Endothelial cell of umbilical vein (primary cell): ENCODE measurements at regions not wholly inside any gene's neighbourhood (a gene's known extent, or its start where the extent isn't known, plus 50 kb on each side); places are given as distances from the start of the nearest gene placed in this dataset.

Experiments used
- BruUV-seq: library from RNA; stranded (reverse); fragments of 400-500 nt; replicated peaks from 2 replicates; lab custom pipeline; 2021; lab: Mats Ljungman, UMichigan
- CTCF ChIA-PET: fragments of 300-600, 350-600 bp; sonication (Branson Sonifier 250); formaldehyde crosslinking; loops from one replicate; lab custom pipeline; 2021; ENCODE audit warnings: antibody characterized with exemption, inconsistent platforms; lab: Charles Lee
- POLR2A ChIA-PET: fragments of 300-600, 350-600 bp; sonication (Branson Sonifier 250); formaldehyde crosslinking; loops from one replicate; lab custom pipeline; 2021; ENCODE audit warnings: antibody characterized with exemption, inconsistent platforms; lab: Charles Lee
- DNase-seq: peaks from one replicate; pipeline ENCODE4 v3.0.0-alpha.2; 2011; ENCODE audit warnings: low read depth, low spot score
- FAIRE-seq: peaks from 2 replicates; lab custom pipeline; 2011; peaks lifted over from hg19 to GRCh38; lab: Jason Lieb, UNC
- H2AFZ ChIP-seq: 2 replicates; pipeline ENCODE4 v1.6.0; 2012; ENCODE audit warnings: low read depth, low read length, control low read depth, inconsistent platforms
- H3K27ac ChIP-seq: 2 replicates; pipeline ENCODE4 v1.5.1; 2011; ENCODE audit warnings: low read depth, mild to moderate bottlenecking, control low read depth, low read length, moderate library complexity; ENCODE audit not compliant: insufficient read depth
- H3K27me3 ChIP-seq, 2 experiments: 2 replicates each; pipeline versions ENCODE4 v1.6.0 to v1.6.1; 2011; ENCODE audit warnings: low read length in 2 of 2, mixed read lengths in 1 of 2; ENCODE audit not compliant: control insufficient read depth in 2 of 2, insufficient read depth in 2 of 2
- H3K36me3 ChIP-seq, 2 experiments: 2 replicates in 1 of 2; 3 replicates in 1 of 2; pipeline ENCODE4 v1.5.1; 2011; ENCODE audit warnings: low read length in 2 of 2, mild to moderate bottlenecking in 1 of 2, moderate library complexity in 1 of 2; ENCODE audit not compliant: control insufficient read depth in 2 of 2, insufficient read depth in 2 of 2; ENCODE audit errors: extremely low read depth in 1 of 2
- H3K4me1 ChIP-seq: 3 replicates; pipeline ENCODE4 v1.5.1; 2011; ENCODE audit warnings: mild to moderate bottlenecking, low read length; ENCODE audit not compliant: control insufficient read depth, insufficient read depth; ENCODE audit errors: extremely low read depth
- H3K4me2 ChIP-seq: 2 replicates; pipeline ENCODE4 v1.6.1; 2011; ENCODE audit warnings: low read length, control low read depth, mixed read lengths; ENCODE audit not compliant: insufficient read depth
- H3K4me3 ChIP-seq, 3 experiments: fragments of 200-600 bp in 1 of 3; sonication (generic), shearing (Covaris generic) in 1 of 3; replicated peaks in 1 of 3; 2 replicates each; pipeline ENCODE4 v1.5.1; 2011 to 2016; ENCODE audit warnings: control low read depth in 3 of 3, low read length in 3 of 3, mild to moderate bottlenecking in 2 of 3, inconsistent platforms in 1 of 3, low read depth in 1 of 3, moderate library complexity in 1 of 3; ENCODE audit not compliant: insufficient read depth in 1 of 3
- H3K79me2 ChIP-seq: 2 replicates; pipeline ENCODE4 v1.6.0; 2012; ENCODE audit warnings: low read length, inconsistent platforms; ENCODE audit not compliant: control insufficient read depth, insufficient read depth
- H3K9ac ChIP-seq: replicated peaks from 2 replicates; pipeline ENCODE3; 2011; ENCODE audit warnings: low read length, control low read depth; ENCODE audit not compliant: insufficient read depth; ENCODE audit errors: extremely low read depth
- H3K9me1 ChIP-seq: replicated peaks from 3 replicates; pipeline ENCODE4 v1.6.0; 2011; ENCODE audit warnings: mild to moderate bottlenecking, low read length; ENCODE audit not compliant: control insufficient read depth, insufficient read depth; ENCODE audit errors: extremely low read depth
- H3K9me3 ChIP-seq: replicated peaks from 2 replicates; pipeline ENCODE4 v1.5.1; 2012; ENCODE audit warnings: low read length, inconsistent platforms; ENCODE audit not compliant: control insufficient read depth, insufficient read depth
- H4K20me1 ChIP-seq: replicated peaks from 2 replicates; pipeline ENCODE3; 2011; ENCODE audit warnings: mild to moderate bottlenecking, low read length; ENCODE audit not compliant: control insufficient read depth, insufficient read depth; ENCODE audit errors: extremely low read depth
- CTCF ChIP-seq, 2 donors: IDR thresholded peaks; 1 replicate in 1 of 2; 2 replicates in 1 of 2; pipeline ENCODE4 v1.5.1; 2011; ENCODE audit warnings: low read length in 2 of 2, mild to moderate bottlenecking in 2 of 2, moderate library complexity in 2 of 2, control low read depth in 1 of 2, inconsistent platforms in 1 of 2, low read depth in 1 of 2; ENCODE audit not compliant: insufficient read depth in 1 of 2; ENCODE audit errors: extremely low read depth in 1 of 2
- EZH2 ChIP-seq: IDR thresholded peaks from 2 replicates; pipeline ENCODE4 v1.6.1; 2012; ENCODE audit warnings: borderline replicate concordance, low read depth, mild to moderate bottlenecking, moderate library complexity, low read length, inconsistent platforms; ENCODE audit not compliant: severe bottlenecking
- FOS ChIP-seq: IDR thresholded peaks from 2 replicates; pipeline ENCODE4 v1.6.1; 2011; ENCODE audit warnings: mild to moderate bottlenecking, low read length, moderate library complexity, borderline replicate concordance; ENCODE audit not compliant: insufficient read depth
- GATA2 ChIP-seq: IDR thresholded peaks from 2 replicates; pipeline ENCODE4 v1.7.0; 2011; ENCODE audit warnings: low read depth, mild to moderate bottlenecking, moderate library complexity, mixed read lengths, low read length; ENCODE audit not compliant: insufficient read length, insufficient read depth
- JUN ChIP-seq: IDR thresholded peaks from 2 replicates; pipeline ENCODE4 v1.6.1; 2011; ENCODE audit warnings: borderline replicate concordance, low read depth; ENCODE audit not compliant: insufficient read length, insufficient read depth
- MYC ChIP-seq: IDR thresholded peaks from one replicate; pipeline ENCODE4 v1.6.1; 2011; ENCODE audit warnings: mild to moderate bottlenecking, low read depth, low read length
- POLR2A ChIP-seq: IDR thresholded peaks from 2 replicates; pipeline ENCODE4 v1.6.1; 2012; ENCODE audit warnings: low read depth, mild to moderate bottlenecking, control low read depth, low read length
- POLR2AphosphoS5 ChIP-seq: IDR thresholded peaks from 2 replicates; pipeline ENCODE4 v1.6.1; 2012; ENCODE audit warnings: low read depth, mild to moderate bottlenecking, control low read depth, low read length, moderate library complexity; ENCODE audit not compliant: insufficient read depth
- dilution Hi-C: fragments of 300-500 bp; cut with MboI; formaldehyde crosslinking; loops from one replicate; pipeline ENCODE4 v1.15.0; 2019; ENCODE audit warnings: low sequenced_read_pairs; ENCODE audit not compliant: extremely low pct_ligation_motif_present
- intact Hi-C: fragments of 100-400 bp; cut with micrococcal nuclease; formaldehyde crosslinking; loops from one replicate; pipeline ENCODE4 v1.10.0; 2022

DNA sequence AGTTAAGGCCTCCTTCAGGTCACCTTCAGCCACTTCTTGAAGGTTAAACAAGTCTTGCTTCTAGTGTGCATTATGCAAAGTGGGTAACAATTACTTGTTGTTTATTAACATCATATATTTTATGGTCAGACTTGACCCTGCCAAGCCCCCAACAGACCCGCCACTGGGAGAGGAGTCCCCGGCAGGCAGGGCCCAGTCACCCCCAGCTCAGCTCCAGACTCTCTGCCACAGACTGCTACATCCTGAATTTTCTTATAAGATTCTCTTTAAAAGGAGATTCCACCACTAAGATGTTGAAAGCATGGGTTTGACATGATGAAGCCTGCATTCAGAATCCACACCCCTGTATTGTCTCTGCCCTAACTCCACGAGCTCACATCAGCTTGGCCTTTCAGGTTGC is 174.3 kb upstream of the ARL4C start:
- Histone ChIP-seq H3K9me1 (no peaks in the 10 kb centered on the region), H3K9ac (no peak overlapping the region), H3K9me3 (no peaks in the 10 kb centered on the region), H3K27ac (no peak overlapping the region), H3K27me3 (peaks cover 0 to 4% of the 10 kb centered on the region in 2 experiments), H3K4me3 (no peak overlapping the region), H4K20me1 (no peaks in the 10 kb centered on the region), H3K79me2 (no peaks in the 10 kb centered on the region), H2AFZ (no peak overlapping the region), H3K36me3 (no peaks in the 10 kb centered on the region), H3K4me2 (no peak overlapping the region), H3K4me1 (peaks cover 16% of the 10 kb centered on the region)
- FAIRE-seq (no peak), DNase-seq (no peak)
- POLR2A ChIA-PET: no interaction called here
- BruUV-seq: no TSS peak
- intact Hi-C loops: no loop called here
- no peak for TF ChIP-seq FOS
- no peak for TF ChIP-seq GATA2
- TF ChIP-seq POLR2A: no peak
- no peak for TF ChIP-seq JUN
- no peak for TF ChIP-seq MYC
- no peak for TF ChIP-seq POLR2AphosphoS5
- no peak for TF ChIP-seq EZH2
- TF ChIP-seq CTCF (IDR thresholded peaks at IDR 0.05; ENCODE audit: extremely low read depth in 1 of 2, insufficient read depth in 1 of 2, low read depth in 1 of 2, low read length in 2 of 2): no peak
- dilution Hi-C loops: no loop called here
- CTCF ChIA-PET: interaction anchor here (1.6 kb wide), 1 partner anchor 126 kb away, joined by 4 read pairs; no protein-coding TSS in a partner anchor
